ENCODE measurements at regions not wholly inside any gene's neighbourhood (a gene's known extent, or its start where the extent isn't known, plus 50 kb on each side); places are given as distances from the start of the nearest gene placed in this dataset.

GRCh38 chr6:15758631-15759215, 95.9 kb upstream of the DTNBP1 start:
- H3K4me3 ChIP-seq, result no peak overlapping the region
- no peaks in the 10 kb centered on the region for H3K27me3 ChIP-seq
- DNase-seq, result no peak
- H3K4me1 ChIP-seq, result peaks cover 0 to 41% (median 11%) of the 10 kb centered on the region in 4 donors
- ATAC-seq, result no peak
- intact Hi-C loops (cut with DNase I), result no loop called here
- no peak overlapping the region for H3K27ac ChIP-seq
- WGBS (ENCODE audit: insufficient coverage, low coverage, low lambda C conversion rate, missing lambda C conversion rate), result 97% methylated on average over 6 of the region's 36 CpGs
- TF ChIP-seq CTCF (IDR thresholded peaks at IDR 0.05) (no peak), POLR2A (IDR thresholded peaks at IDR 0.05) (no peak)
- H3K36me3 ChIP-seq, result no peaks in the 10 kb centered on the region
- H3K9me3 ChIP-seq, result no peaks in the 10 kb centered on the region

- 35% methylated on average over 6 of the region's 6 CpGs for WGBS (ENCODE audit: insufficient coverage, low coverage, low lambda C conversion rate, missing lambda C conversion rate)
- ATAC-seq (peak; percentile 43 to 78 (median 62)), DNase-seq (no peak)
- Histone ChIP-seq H3K27me3 (no peaks in the 10 kb centered on the region), H3K27ac (no peak overlapping the region), H3K9me3 (no peaks in the 10 kb centered on the region), H3K36me3 (no peaks in the 10 kb centered on the region), H3K4me1 (peaks cover 0 to 17% (median 3%) of the 10 kb centered on the region in 4 donors), H3K4me3 (no peak overlapping the region)
- intact Hi-C loops (cut with DNase I), result no loop called here
- no peak for TF ChIP-seq POLR2A (IDR thresholded peaks at IDR 0.05)
- TF ChIP-seq CTCF (IDR thresholded peaks at IDR 0.05), result peak in 1 of 4 donors; percentile 34
Observed at GRCh38 chr6:15755526-15755925, 92.7 kb upstream of the DTNBP1 start.

DNA sequence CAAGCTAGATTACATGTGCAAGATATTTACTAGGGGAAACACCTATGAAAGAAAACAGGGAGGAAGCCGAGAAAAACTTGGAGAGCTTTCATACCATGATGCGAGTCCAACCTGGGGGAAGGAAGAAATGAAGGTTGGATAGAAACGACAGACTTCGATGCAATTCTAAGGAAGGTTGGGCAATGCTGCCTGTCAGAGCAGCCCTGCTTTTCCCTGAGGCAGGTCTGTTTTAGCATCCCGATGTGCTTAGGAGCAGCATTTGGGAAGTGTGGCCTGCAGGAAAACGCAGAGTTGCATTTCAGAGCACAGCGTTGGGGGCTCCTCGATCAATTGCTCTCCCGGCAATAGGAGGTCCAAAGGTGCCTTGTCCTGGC, 91.9 kb upstream of the DTNBP1 start:
- TF ChIP-seq CTCF (IDR thresholded peaks at IDR 0.05), result no peak
- TF ChIP-seq POLR2A (IDR thresholded peaks at IDR 0.05), result no peak
- 89% methylated on average over 4 of the region's 9 CpGs for WGBS (ENCODE audit: insufficient coverage, low coverage, low lambda C conversion rate, missing lambda C conversion rate)
- Histone ChIP-seq H3K9me3 (no peaks in the 10 kb centered on the region), H3K4me1 (peaks cover 0 to 14% (median 3%) of the 10 kb centered on the region in 4 donors), H3K36me3 (no peaks in the 10 kb centered on the region), H3K27me3 (no peaks in the 10 kb centered on the region), H3K27ac (no peak overlapping the region), H3K4me3 (no peak overlapping the region)
- no peak for DNase-seq
- intact Hi-C loops (cut with DNase I), result no loop called here
- ATAC-seq, result no peak

GRCh38 chr6:15754035-15754705, 91.3 kb upstream of the DTNBP1 start:
- 66% methylated on average over 5 of the region's 5 CpGs for WGBS (ENCODE audit: insufficient coverage, low coverage, low lambda C conversion rate, missing lambda C conversion rate)
- no peak overlapping the region for H3K27ac ChIP-seq
- peaks cover 0 to 14% (median 3%) of the 10 kb centered on the region in 4 donors for H3K4me1 ChIP-seq
- H3K36me3 ChIP-seq, result no peaks in the 10 kb centered on the region
- intact Hi-C loops (cut with DNase I), result no loop called here
- TF ChIP-seq POLR2A (IDR thresholded peaks at IDR 0.05), result no peak
- TF ChIP-seq CTCF (IDR thresholded peaks at IDR 0.05), result no peak
- no peaks in the 10 kb centered on the region for H3K9me3 ChIP-seq
- no peak for DNase-seq
- H3K27me3 ChIP-seq, result no peaks in the 10 kb centered on the region
- peak in 2 of 4 donors; percentile 28 to 35 for ATAC-seq
- H3K4me3 ChIP-seq, result no peak overlapping the region

Data from right lobe of liver (tissue), 6 donors.